Keratinocyte (primary cell): ENCODE measurements at regions not wholly inside any gene's neighbourhood (a gene's known extent, or its start where the extent isn't known, plus 50 kb on each side); places are given as distances from the start of the nearest gene placed in this dataset.

Experiments used
- DNase-seq: peaks from one replicate; pipeline ENCODE4 v3.0.0-alpha.2; 2011; ENCODE audit warnings: low read depth, missing footprints, low spot score
- FAIRE-seq: peaks from 2 replicates; lab custom pipeline; 2011; peaks lifted over from hg19 to GRCh38; lab: Jason Lieb, UNC
- H2AFZ ChIP-seq: 2 replicates; pipeline ENCODE4 v1.6.0; 2012; ENCODE audit warnings: low read length, control low read depth, inconsistent platforms; ENCODE audit not compliant: control insufficient read depth
- H3K27ac ChIP-seq: 2 replicates; pipeline ENCODE4 v1.5.1; 2011; ENCODE audit warnings: low read length; ENCODE audit not compliant: control insufficient read depth, insufficient read depth
- H3K27me3 ChIP-seq: 3 replicates; pipeline ENCODE4 v1.6.0; 2011; ENCODE audit warnings: low read length; ENCODE audit not compliant: control insufficient read depth, insufficient read depth; ENCODE audit errors: extremely low read depth
- H3K36me3 ChIP-seq, 2 experiments: 2 replicates in 1 of 2; 3 replicates in 1 of 2; pipeline ENCODE4 v1.5.1; 2011; ENCODE audit warnings: low read length in 2 of 2, mild to moderate bottlenecking in 1 of 2; ENCODE audit not compliant: control insufficient read depth in 2 of 2, insufficient read depth in 2 of 2; ENCODE audit errors: extremely low read depth in 1 of 2
- H3K4me1 ChIP-seq: 3 replicates; pipeline ENCODE4 v1.5.1; 2011; ENCODE audit warnings: low read length; ENCODE audit not compliant: control insufficient read depth, insufficient read depth; ENCODE audit errors: extremely low read depth
- H3K4me2 ChIP-seq: 3 replicates; pipeline ENCODE4 v1.6.0; 2011; ENCODE audit warnings: low read depth, low read length; ENCODE audit not compliant: control insufficient read depth, insufficient read depth; ENCODE audit errors: extremely low read depth
- H3K4me3 ChIP-seq, 3 experiments: fragments of 200-600 bp in 1 of 3; sonication (generic) in 1 of 3; 2 replicates in 2 of 3; 3 replicates in 1 of 3; pipeline ENCODE4 v1.5.1; 2011 to 2016; ENCODE audit warnings: low read length in 3 of 3, mild to moderate bottlenecking in 3 of 3, control low read depth in 2 of 3, inconsistent platforms in 1 of 3, low read depth in 1 of 3, mixed read lengths in 1 of 3, mixed run types in 1 of 3, moderate library complexity in 1 of 3; ENCODE audit not compliant: control insufficient read depth in 2 of 3, insufficient read depth in 2 of 3; ENCODE audit errors: extremely low read depth in 1 of 3
- H3K79me2 ChIP-seq: 2 replicates; pipeline ENCODE4 v1.6.0; 2012; ENCODE audit warnings: low read length; ENCODE audit not compliant: control insufficient read depth, insufficient read depth
- H3K9ac ChIP-seq: 3 replicates; pipeline ENCODE4 v1.6.0; 2011; ENCODE audit warnings: low read length; ENCODE audit not compliant: control insufficient read depth, insufficient read depth; ENCODE audit errors: extremely low read depth
- H3K9me1 ChIP-seq: 3 replicates; pipeline ENCODE4 v1.6.0; 2011; ENCODE audit warnings: low read length; ENCODE audit not compliant: control insufficient read depth, insufficient read depth; ENCODE audit errors: extremely low read depth
- H3K9me3 ChIP-seq: 2 replicates; pipeline ENCODE4 v1.5.1; 2012; ENCODE audit warnings: low read depth, low read length; ENCODE audit not compliant: control insufficient read depth
- H4K20me1 ChIP-seq: 3 replicates; pipeline ENCODE4 v1.6.0; 2011; ENCODE audit warnings: low read length; ENCODE audit not compliant: control insufficient read depth, insufficient read depth; ENCODE audit errors: extremely low read depth
- CTCF ChIP-seq, 3 experiments: IDR thresholded peaks in 1 of 3; conservative IDR thresholded peaks in 1 of 3; optimal IDR thresholded peaks in 1 of 3; 2 replicates in 2 of 3; 3 replicates in 1 of 3; pipeline versions ENCODE3 to v1.5.1; 2011; ENCODE audit warnings: low read length in 3 of 3, mild to moderate bottlenecking in 3 of 3, moderate library complexity in 2 of 3, control low read depth in 1 of 3, inconsistent platforms in 1 of 3; ENCODE audit not compliant: insufficient read depth in 2 of 3; ENCODE audit errors: extremely low read depth in 1 of 3
- EZH2 ChIP-seq: IDR thresholded peaks from one replicate; pipeline ENCODE4 v1.6.1; 2012; ENCODE audit warnings: inconsistent platforms, mild to moderate bottlenecking, low read length, moderate library complexity
- dilution Hi-C: fragments of 300-500 bp; cut with MboI; formaldehyde crosslinking; loops from one replicate; pipeline ENCODE4 v1.7.0; 2020; ENCODE audit warnings: low sequenced_read_pairs; ENCODE audit not compliant: extremely low pct_ligation_motif_present

- H3K27me3 ChIP-seq, result no peaks in the 10 kb centered on the region
- H3K27ac ChIP-seq, result no peak overlapping the region
- DNase-seq (no peak), FAIRE-seq (no peak)
- dilution Hi-C loops, result no loop called here
- H3K4me1 ChIP-seq, result no peaks in the 10 kb centered on the region
- H3K9me3 ChIP-seq, result no peaks in the 10 kb centered on the region
- H3K36me3 ChIP-seq, result no peaks in the 10 kb centered on the region
- no peaks in the 10 kb centered on the region for H3K9me1 ChIP-seq
- TF ChIP-seq CTCF (optimal IDR thresholded peaks at IDR 0.05 in 1 of 3, IDR thresholded peaks at IDR 0.05 in 1 of 3, conservative IDR thresholded peaks at IDR 0.05 in 1 of 3; ENCODE audit: extremely low read depth in 1 of 3, insufficient read depth in 2 of 3, low read length in 3 of 3), result no peak
- TF ChIP-seq EZH2, result no peak
- H3K9ac ChIP-seq, result no peak overlapping the region
- H3K4me3 ChIP-seq, result no peak overlapping the region
- H3K4me2 ChIP-seq, result no peak overlapping the region
- no peak overlapping the region for H2AFZ ChIP-seq
- no peaks in the 10 kb centered on the region for H3K79me2 ChIP-seq
- no peaks in the 10 kb centered on the region for H4K20me1 ChIP-seq
These were observed 369.9 kb upstream of the PDE3A start for GRCh38 chr12:19998411-19998810.

GRCh38 chr12:19998961-19999804 lies 369.2 kb upstream of the PDE3A start:
- dilution Hi-C loops, result no loop called here
- H3K36me3 ChIP-seq, result no peaks in the 10 kb centered on the region
- DNase-seq, result no peak

More at GRCh38 chr12:19998961-19999804, 369.2 kb upstream of the PDE3A start:
- H3K27me3 ChIP-seq, result no peaks in the 10 kb centered on the region
- FAIRE-seq, result no peak
- no peaks in the 10 kb centered on the region for H4K20me1 ChIP-seq
- H3K79me2 ChIP-seq, result no peaks in the 10 kb centered on the region
- H2AFZ ChIP-seq, result no peak overlapping the region
- H3K4me2 ChIP-seq, result no peak overlapping the region
- TF ChIP-seq EZH2 (no peak), CTCF (optimal IDR thresholded peaks at IDR 0.05 in 1 of 3, IDR thresholded peaks at IDR 0.05 in 1 of 3, conservative IDR thresholded peaks at IDR 0.05 in 1 of 3; ENCODE audit: extremely low read depth in 1 of 3, insufficient read depth in 2 of 3, low read length in 3 of 3) (no peak)
- H3K27ac ChIP-seq, result no peak overlapping the region
- no peaks in the 10 kb centered on the region for H3K4me1 ChIP-seq
- H3K9me3 ChIP-seq, result no peaks in the 10 kb centered on the region
- no peak overlapping the region for H3K4me3 ChIP-seq
- no peaks in the 10 kb centered on the region for H3K9me1 ChIP-seq
- H3K9ac ChIP-seq, result no peak overlapping the region
